Neuron (in vitro differentiated cells): ENCODE measurements at regions not wholly inside any gene's neighbourhood (a gene's known extent, or its start where the extent isn't known, plus 50 kb on each side); places are given as distances from the start of the nearest gene placed in this dataset.

Experiments
- H2AFZ ChIP-seq: one replicate; pipeline ENCODE4 v1.6.1; 2013; ENCODE audit warnings: low read depth, mild to moderate bottlenecking, inconsistent platforms, low read length, moderate library complexity
- H3K27me3 ChIP-seq: one replicate; pipeline ENCODE4 v1.6.1; 2013; ENCODE audit warnings: low read length; ENCODE audit not compliant: insufficient read depth
- H3K36me3 ChIP-seq: one replicate; pipeline ENCODE4 v1.6.1; 2013; ENCODE audit warnings: low read length; ENCODE audit not compliant: insufficient read depth
- H3K4me1 ChIP-seq: one replicate; pipeline ENCODE4 v1.6.1; 2013; ENCODE audit warnings: low read length; ENCODE audit not compliant: insufficient read depth
- H3K4me3 ChIP-seq: 2 replicates; pipeline ENCODE4 v1.5.1; 2013; ENCODE audit warnings: mild to moderate bottlenecking, low read length, moderate library complexity
- H3K9me3 ChIP-seq: one replicate; pipeline ENCODE4 v1.6.1; 2013; ENCODE audit warnings: low read length

DNA sequence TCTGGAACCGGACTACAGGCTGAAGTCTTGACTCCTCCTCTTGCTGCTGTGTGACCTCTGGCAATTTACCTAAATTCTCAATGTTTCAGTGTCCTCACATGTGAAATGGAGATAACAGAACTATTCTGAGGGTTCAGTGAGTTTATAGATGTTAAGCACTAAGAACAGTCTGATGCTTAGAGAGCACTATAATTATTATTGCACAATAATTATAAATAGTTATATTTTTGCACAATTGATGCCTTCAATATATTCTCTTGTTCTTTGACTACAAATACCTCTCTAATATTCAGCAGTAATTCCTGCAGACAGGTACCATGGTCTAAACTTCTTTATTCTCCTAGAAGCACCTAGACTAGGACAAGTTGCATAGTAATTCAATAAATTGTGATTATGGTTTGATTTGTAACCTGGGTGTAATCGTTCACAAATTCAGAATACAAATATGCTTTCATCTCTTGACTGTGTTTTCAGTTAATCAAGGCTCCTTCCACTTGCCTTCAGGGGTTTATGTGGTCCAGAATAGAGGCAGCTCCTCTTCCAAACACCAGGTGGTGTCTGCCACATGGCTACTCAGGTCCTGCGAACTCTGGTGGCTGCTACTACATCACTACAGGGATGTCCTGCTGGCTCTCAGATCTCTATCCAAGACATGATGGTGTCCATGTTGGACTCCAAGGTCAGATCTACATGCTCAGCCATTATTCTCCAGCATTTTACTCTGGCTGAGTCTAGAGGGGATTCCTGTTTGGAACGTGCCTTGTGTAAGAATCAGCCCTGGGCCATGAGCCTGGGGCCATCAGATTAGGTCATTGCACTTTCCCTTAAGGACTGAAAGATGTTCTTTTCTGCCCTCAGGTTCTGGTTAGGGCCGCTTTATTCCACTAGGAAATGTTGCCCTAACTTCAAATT lies 103.4 kb downstream of the QRFPR start:
- no peaks in the 10 kb centered on the region for H3K36me3 ChIP-seq
- H3K27me3 ChIP-seq = no peaks in the 10 kb centered on the region
- H2AFZ ChIP-seq = no peak overlapping the region
- H3K4me1 ChIP-seq = peaks cover 6% of the 10 kb centered on the region
- H3K4me3 ChIP-seq = no peak overlapping the region
- no peaks in the 10 kb centered on the region for H3K9me3 ChIP-seq

DNA sequence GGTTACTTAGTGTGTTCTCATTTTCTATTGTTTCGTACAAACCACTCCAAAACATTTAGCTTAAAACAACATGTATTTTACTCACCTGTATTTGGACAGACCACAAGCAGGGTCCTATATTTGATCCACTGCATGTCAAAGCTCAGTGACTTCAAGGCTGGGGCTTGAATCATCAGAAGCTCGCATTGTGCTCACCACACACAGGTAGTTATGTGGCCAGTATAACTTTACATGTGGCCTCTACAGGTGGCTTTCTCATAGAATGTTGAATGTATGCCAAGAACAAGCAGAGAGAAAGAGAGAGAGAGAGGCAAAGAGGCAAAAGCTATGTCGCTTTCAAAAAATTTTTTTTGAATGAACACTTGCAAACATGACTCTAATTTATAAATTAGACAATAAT lies 107.6 kb downstream of the QRFPR start:
- Histone ChIP-seq H3K4me3 (no peak overlapping the region), H3K4me1 (no peaks in the 10 kb centered on the region), H3K9me3 (no peaks in the 10 kb centered on the region), H3K36me3 (no peaks in the 10 kb centered on the region), H2AFZ (no peak overlapping the region), H3K27me3 (no peaks in the 10 kb centered on the region)

DNA sequence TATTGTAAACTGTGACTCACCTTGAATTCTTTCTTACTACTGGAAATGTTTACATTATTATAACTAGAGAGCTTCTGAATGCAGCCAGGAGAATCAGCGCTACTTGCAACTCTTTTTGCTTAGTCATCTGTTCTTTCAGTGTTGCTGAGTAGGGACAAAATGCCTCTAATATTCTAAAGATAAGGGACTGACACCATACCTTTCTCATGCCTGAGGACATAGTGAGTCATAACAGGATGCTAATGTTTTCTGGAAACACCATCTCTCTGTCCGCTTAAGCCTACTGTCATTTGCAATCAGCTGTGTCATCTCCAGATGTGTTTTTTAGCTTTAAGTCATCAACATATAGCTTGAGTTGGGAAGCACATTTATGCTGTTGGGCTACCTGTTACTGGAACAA lies 108.3 kb downstream of the QRFPR start:
- no peaks in the 10 kb centered on the region for H3K36me3 ChIP-seq
- no peak overlapping the region for H3K4me3 ChIP-seq
- H3K9me3 ChIP-seq = no peaks in the 10 kb centered on the region

DNA sequence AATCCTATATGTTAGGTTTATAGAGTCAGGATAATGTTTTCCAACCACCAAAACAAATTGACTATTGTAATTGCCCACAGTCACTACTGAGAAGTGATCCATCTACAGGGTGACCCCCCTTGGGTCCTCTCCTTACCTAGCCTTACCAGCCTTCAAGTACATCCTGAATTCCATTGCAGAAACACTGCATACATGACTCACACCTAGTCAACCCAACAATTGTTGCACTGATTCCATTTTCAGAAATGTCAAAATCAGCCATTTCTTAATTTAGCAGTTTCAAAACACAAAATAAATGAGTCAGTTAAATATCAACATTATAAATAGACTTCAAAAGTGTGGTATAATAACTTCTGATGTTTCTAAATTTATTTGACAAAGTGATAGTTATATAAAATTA lies 106.3 kb upstream of the TNIP3 start:
- H3K9me3 ChIP-seq = no peaks in the 10 kb centered on the region
- no peaks in the 10 kb centered on the region for H3K4me1 ChIP-seq
- H3K27me3 ChIP-seq = no peaks in the 10 kb centered on the region
- no peak overlapping the region for H3K4me3 ChIP-seq
- H3K36me3 ChIP-seq = no peaks in the 10 kb centered on the region
- H2AFZ ChIP-seq = no peak overlapping the region

More for the DNA sequence above, 108.3 kb downstream of the QRFPR start:
- Histone ChIP-seq H3K27me3 (no peaks in the 10 kb centered on the region), H3K4me1 (no peaks in the 10 kb centered on the region), H2AFZ (no peak overlapping the region)

DNA sequence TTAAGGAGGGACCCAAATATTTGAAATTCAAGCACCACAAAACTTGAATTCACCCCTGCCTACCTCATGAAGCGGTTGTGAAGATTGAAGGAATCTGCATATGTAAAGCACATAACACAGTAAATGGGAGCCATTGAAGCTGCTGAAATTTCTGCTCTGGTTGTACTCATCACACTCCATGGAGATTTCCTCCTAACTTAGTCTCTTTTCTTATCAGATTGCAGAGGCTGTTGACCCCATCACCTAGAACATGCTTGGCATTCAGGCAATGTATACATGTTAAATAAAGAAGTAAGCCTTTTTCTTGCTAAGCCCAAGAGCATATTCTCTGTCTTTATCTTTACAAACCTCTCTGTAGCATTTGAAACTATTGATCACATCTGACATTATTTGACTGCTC lies 104.9 kb upstream of the TNIP3 start:
- Histone ChIP-seq H2AFZ (no peak overlapping the region), H3K4me3 (no peak overlapping the region), H3K4me1 (no peaks in the 10 kb centered on the region), H3K9me3 (no peaks in the 10 kb centered on the region), H3K36me3 (no peaks in the 10 kb centered on the region), H3K27me3 (no peaks in the 10 kb centered on the region)

DNA sequence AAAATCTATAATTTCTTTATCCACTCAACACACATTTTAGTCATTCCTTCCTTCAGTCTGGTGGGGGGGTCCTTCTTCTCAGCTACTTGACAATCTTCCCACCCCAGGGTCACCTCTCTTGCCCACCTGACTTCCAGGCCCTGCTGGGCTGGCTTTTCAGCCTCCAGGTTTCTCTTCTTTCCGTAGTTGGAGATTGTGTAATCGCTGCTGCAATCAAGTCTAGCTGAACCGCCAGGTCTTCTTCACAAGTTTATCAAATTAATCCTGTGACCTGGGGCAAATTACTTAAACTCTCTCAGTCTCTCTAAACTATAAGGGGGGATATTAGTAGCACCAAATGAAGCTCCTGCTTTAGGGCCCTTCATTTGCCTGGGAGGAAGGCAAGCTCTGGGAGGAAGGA lies 102.9 kb upstream of the TNIP3 start:
- H2AFZ ChIP-seq = no peak overlapping the region

DNA sequence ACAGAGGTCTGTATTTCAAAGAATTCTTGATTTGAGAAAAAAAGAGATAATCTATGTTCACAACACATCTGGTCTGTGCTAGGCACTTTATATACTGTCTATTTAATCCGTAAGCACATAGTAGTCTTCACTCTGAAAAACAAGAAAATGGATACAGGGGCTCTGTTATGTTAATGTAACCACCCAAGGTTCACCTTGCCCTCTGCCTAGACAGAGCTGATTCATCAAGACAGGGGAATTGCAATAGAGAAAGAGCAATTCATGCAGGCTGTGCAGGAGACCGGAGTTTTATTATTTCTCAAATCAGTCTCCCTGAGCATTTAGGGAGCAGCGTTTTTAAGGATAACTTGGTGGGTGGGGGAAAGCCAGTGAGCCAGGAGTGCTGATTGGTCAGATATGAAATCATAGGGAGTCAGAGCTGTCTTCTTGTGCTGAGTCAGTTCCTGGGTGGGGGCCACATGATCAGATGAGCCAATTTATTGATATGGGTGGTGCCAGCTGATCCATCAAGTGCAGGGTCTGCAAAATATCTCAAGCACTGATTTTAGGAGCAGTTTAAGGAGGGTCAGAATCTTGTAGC lies 92.9 kb upstream of the TNIP3 start:
- no peaks in the 10 kb centered on the region for H3K4me1 ChIP-seq
- no peak overlapping the region for H2AFZ ChIP-seq
- H3K4me3 ChIP-seq = no peak overlapping the region
- no peaks in the 10 kb centered on the region for H3K9me3 ChIP-seq
- H3K27me3 ChIP-seq = no peaks in the 10 kb centered on the region
- no peaks in the 10 kb centered on the region for H3K36me3 ChIP-seq

More for the DNA sequence above, 102.9 kb upstream of the TNIP3 start:
- Histone ChIP-seq H3K4me3 (no peak overlapping the region), H3K27me3 (no peaks in the 10 kb centered on the region), H3K9me3 (no peaks in the 10 kb centered on the region), H3K4me1 (no peaks in the 10 kb centered on the region), H3K36me3 (no peaks in the 10 kb centered on the region)

DNA sequence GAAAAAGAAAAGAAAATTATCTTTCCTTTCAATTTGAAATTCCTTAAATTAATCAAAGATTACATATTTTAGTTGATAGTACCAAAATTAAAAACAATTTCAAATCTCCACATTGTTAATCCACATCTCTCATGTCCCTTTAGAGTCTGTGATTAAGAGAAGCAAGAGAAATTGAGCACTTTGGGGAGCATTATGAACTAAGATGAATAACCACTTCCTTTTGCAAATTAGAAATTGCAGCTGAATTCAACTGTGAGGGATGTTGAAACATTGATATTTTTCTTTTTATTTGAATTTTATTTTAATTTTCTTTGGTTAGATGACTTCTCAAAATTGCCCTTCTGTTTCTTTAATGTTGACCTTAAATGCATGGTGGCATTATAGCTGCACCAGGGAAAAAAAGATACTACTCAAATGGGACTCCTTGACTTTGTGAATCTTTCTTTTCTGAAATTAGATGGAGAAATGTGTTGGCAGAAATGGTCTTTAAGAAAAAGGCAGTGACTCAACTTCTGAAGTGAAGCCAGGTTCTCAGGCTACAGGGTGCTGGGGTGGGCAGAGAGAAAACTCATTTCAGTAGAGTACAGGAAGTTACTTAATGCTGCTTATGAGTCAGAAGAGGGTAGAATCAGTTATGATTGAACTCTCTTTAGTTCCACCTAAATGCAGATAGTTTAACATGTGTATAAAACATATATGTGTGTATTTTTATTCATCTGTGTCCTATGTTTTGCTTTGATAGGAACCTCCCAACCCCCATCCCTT lies 92.0 kb upstream of the TNIP3 start:
- H3K36me3 ChIP-seq = no peaks in the 10 kb centered on the region
- no peaks in the 10 kb centered on the region for H3K4me1 ChIP-seq
- H2AFZ ChIP-seq = no peak overlapping the region
- no peak overlapping the region for H3K4me3 ChIP-seq
- H3K9me3 ChIP-seq = no peaks in the 10 kb centered on the region
- H3K27me3 ChIP-seq = no peaks in the 10 kb centered on the region

DNA sequence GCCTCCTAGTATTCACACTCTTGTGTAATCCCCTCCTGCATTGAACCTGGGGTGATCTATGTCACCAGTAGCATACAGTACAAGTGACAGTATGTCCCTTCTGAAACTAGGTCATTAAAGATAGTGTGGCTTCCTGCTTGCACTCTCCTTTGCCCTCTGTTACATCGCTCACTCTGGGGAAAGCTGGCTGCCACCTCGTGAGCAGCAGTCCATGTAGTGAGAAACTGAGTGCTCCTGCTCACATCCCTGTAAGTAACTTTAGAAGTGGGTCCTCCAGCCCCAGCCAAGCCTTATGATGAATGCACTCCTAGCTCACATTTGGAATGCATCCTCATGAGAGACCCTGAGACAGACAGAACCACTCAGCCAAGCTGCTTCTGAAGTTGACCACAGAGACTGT lies 89.8 kb upstream of the TNIP3 start:
- Histone ChIP-seq H3K4me1 (no peaks in the 10 kb centered on the region), H3K9me3 (no peaks in the 10 kb centered on the region), H3K36me3 (no peaks in the 10 kb centered on the region), H3K27me3 (no peaks in the 10 kb centered on the region), H2AFZ (no peak overlapping the region), H3K4me3 (no peak overlapping the region)

DNA sequence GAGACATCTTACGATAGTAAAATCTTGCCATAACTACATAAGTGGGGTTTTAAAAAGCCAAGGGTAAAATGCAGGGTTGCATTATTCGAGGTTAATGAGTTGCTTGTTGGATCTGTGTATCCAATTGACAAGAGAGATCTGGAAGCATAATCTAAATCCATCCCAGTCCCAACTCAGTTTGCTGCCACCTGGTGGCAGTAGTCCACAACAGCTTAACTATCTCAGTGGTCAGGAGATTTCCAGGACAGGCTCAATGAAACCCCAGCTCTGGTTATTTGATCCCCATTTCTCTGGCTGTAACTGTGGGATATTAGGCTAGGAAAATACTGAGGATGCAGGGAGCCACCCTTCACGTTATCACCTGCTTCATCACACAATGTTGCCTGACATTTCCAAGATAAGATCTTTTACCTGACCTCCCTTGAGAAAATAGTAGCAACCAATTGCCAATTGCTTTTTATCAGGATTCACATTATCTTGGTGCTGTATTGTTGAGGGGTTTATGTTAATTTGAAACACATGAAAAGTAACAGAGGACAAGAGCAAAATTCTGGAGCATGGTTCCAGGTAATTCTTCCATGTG lies 88.2 kb upstream of the TNIP3 start:
- Histone ChIP-seq H3K27me3 (no peaks in the 10 kb centered on the region), H3K4me1 (no peaks in the 10 kb centered on the region), H2AFZ (no peak overlapping the region), H3K36me3 (no peaks in the 10 kb centered on the region), H3K4me3 (no peak overlapping the region), H3K9me3 (no peaks in the 10 kb centered on the region)

DNA sequence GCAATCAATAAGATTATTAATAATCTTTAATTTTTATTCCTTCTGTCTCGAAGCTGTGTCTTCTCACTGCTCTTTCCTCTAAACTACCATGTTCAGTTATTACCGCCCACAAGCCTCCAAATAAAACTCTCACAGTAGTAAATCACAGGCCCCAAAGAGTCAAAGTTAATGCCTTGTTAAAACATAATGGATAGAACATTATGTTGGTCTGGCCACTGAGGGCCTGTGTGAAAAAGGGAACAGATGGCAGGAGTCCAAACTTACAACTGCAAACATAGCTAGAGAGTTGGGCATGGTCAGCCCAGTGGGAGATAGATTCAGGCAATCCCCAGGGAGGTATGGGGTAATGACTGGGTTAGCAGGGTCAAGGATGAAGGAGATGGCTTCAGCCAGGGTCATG lies 84.6 kb upstream of the TNIP3 start:
- no peaks in the 10 kb centered on the region for H3K4me1 ChIP-seq
- no peaks in the 10 kb centered on the region for H3K36me3 ChIP-seq
- H3K27me3 ChIP-seq = no peaks in the 10 kb centered on the region
- no peak overlapping the region for H2AFZ ChIP-seq
- H3K4me3 ChIP-seq = no peak overlapping the region
- no peaks in the 10 kb centered on the region for H3K9me3 ChIP-seq

DNA sequence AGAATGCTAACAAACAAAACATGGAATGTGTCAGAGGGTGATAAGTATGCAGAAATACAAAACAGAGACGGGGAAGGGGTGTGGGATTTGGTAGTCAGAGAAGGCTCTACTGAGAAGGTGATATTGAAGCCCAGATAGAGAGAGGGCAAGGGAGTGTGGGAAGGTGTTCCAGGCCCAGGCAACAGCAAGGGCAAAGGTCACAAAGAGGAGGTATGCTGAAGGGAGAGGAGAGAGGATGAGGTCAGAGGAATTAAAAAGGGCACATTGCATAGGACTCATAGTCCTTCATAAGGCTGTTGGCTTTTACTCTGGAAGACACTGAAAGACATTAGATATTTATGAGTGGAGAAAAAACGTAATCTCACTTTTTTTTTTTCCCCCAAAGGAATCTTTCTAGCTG lies 82.6 kb upstream of the TNIP3 start:
- H3K9me3 ChIP-seq = no peaks in the 10 kb centered on the region
- no peak overlapping the region for H3K4me3 ChIP-seq
- H3K4me1 ChIP-seq = no peaks in the 10 kb centered on the region

DNA sequence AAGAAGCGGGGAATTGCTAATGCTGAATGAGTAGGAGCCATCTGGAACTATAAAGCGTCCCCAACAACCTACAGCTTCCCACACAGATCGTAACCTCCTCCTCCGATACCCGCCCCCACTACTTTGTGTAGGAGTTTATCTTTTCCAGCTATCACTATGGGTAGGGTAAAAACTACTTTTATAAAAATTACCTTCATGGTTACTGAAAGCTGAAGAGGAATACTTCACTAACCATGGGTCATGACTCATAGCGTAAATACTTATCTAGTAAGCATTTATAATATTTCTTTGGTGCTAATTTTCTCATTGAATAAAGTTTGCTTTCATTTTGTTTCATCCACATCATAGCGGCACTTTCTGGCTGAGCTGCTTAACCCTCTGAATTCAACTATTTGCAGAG lies 79.4 kb upstream of the TNIP3 start:
- H3K4me1 ChIP-seq = no peaks in the 10 kb centered on the region
- H2AFZ ChIP-seq = no peak overlapping the region
- H3K9me3 ChIP-seq = no peaks in the 10 kb centered on the region
- no peaks in the 10 kb centered on the region for H3K36me3 ChIP-seq
- H3K27me3 ChIP-seq = no peaks in the 10 kb centered on the region
- H3K4me3 ChIP-seq = no peak overlapping the region

More for the DNA sequence above, 82.6 kb upstream of the TNIP3 start:
- H3K36me3 ChIP-seq = no peaks in the 10 kb centered on the region
- H3K27me3 ChIP-seq = no peaks in the 10 kb centered on the region
- no peak overlapping the region for H2AFZ ChIP-seq
